Endothelial cell of umbilical vein (primary cell): ENCODE measurements at regions not wholly inside any gene's neighbourhood (a gene's known extent, or its start where the extent isn't known, plus 50 kb on each side); places are given as distances from the start of the nearest gene placed in this dataset.

Experiments
- BruUV-seq: library from RNA; stranded (reverse); fragments of 400-500 nt; replicated peaks from 2 replicates; lab custom pipeline; 2021; lab: Mats Ljungman, UMichigan
- CTCF ChIA-PET: fragments of 300-600, 350-600 bp; sonication (Branson Sonifier 250); formaldehyde crosslinking; loops from one replicate; lab custom pipeline; 2021; ENCODE audit warnings: antibody characterized with exemption, inconsistent platforms; lab: Charles Lee
- POLR2A ChIA-PET: fragments of 300-600, 350-600 bp; sonication (Branson Sonifier 250); formaldehyde crosslinking; loops from one replicate; lab custom pipeline; 2021; ENCODE audit warnings: antibody characterized with exemption, inconsistent platforms; lab: Charles Lee
- DNase-seq: peaks from one replicate; pipeline ENCODE4 v3.0.0-alpha.2; 2011; ENCODE audit warnings: low read depth, low spot score
- FAIRE-seq: peaks from 2 replicates; lab custom pipeline; 2011; peaks lifted over from hg19 to GRCh38; lab: Jason Lieb, UNC
- H2AFZ ChIP-seq: 2 replicates; pipeline ENCODE4 v1.6.0; 2012; ENCODE audit warnings: low read depth, low read length, control low read depth, inconsistent platforms
- H3K27ac ChIP-seq: 2 replicates; pipeline ENCODE4 v1.5.1; 2011; ENCODE audit warnings: low read depth, mild to moderate bottlenecking, control low read depth, low read length, moderate library complexity; ENCODE audit not compliant: insufficient read depth
- H3K27me3 ChIP-seq, 2 experiments: 2 replicates each; pipeline versions ENCODE4 v1.6.0 to v1.6.1; 2011; ENCODE audit warnings: low read length in 2 of 2, mixed read lengths in 1 of 2; ENCODE audit not compliant: control insufficient read depth in 2 of 2, insufficient read depth in 2 of 2
- H3K36me3 ChIP-seq, 2 experiments: 2 replicates in 1 of 2; 3 replicates in 1 of 2; pipeline ENCODE4 v1.5.1; 2011; ENCODE audit warnings: low read length in 2 of 2, mild to moderate bottlenecking in 1 of 2, moderate library complexity in 1 of 2; ENCODE audit not compliant: control insufficient read depth in 2 of 2, insufficient read depth in 2 of 2; ENCODE audit errors: extremely low read depth in 1 of 2
- H3K4me1 ChIP-seq: 3 replicates; pipeline ENCODE4 v1.5.1; 2011; ENCODE audit warnings: mild to moderate bottlenecking, low read length; ENCODE audit not compliant: control insufficient read depth, insufficient read depth; ENCODE audit errors: extremely low read depth
- H3K4me2 ChIP-seq: 2 replicates; pipeline ENCODE4 v1.6.1; 2011; ENCODE audit warnings: low read length, control low read depth, mixed read lengths; ENCODE audit not compliant: insufficient read depth
- H3K4me3 ChIP-seq, 3 experiments: fragments of 200-600 bp in 1 of 3; sonication (generic), shearing (Covaris generic) in 1 of 3; replicated peaks in 1 of 3; 2 replicates each; pipeline ENCODE4 v1.5.1; 2011 to 2016; ENCODE audit warnings: control low read depth in 3 of 3, low read length in 3 of 3, mild to moderate bottlenecking in 2 of 3, inconsistent platforms in 1 of 3, low read depth in 1 of 3, moderate library complexity in 1 of 3; ENCODE audit not compliant: insufficient read depth in 1 of 3
- H3K79me2 ChIP-seq: 2 replicates; pipeline ENCODE4 v1.6.0; 2012; ENCODE audit warnings: low read length, inconsistent platforms; ENCODE audit not compliant: control insufficient read depth, insufficient read depth
- H3K9ac ChIP-seq: replicated peaks from 2 replicates; pipeline ENCODE3; 2011; ENCODE audit warnings: low read length, control low read depth; ENCODE audit not compliant: insufficient read depth; ENCODE audit errors: extremely low read depth
- H3K9me1 ChIP-seq: replicated peaks from 3 replicates; pipeline ENCODE4 v1.6.0; 2011; ENCODE audit warnings: mild to moderate bottlenecking, low read length; ENCODE audit not compliant: control insufficient read depth, insufficient read depth; ENCODE audit errors: extremely low read depth
- H3K9me3 ChIP-seq: replicated peaks from 2 replicates; pipeline ENCODE4 v1.5.1; 2012; ENCODE audit warnings: low read length, inconsistent platforms; ENCODE audit not compliant: control insufficient read depth, insufficient read depth
- H4K20me1 ChIP-seq: replicated peaks from 2 replicates; pipeline ENCODE3; 2011; ENCODE audit warnings: mild to moderate bottlenecking, low read length; ENCODE audit not compliant: control insufficient read depth, insufficient read depth; ENCODE audit errors: extremely low read depth
- EZH2 ChIP-seq: IDR thresholded peaks from 2 replicates; pipeline ENCODE4 v1.6.1; 2012; ENCODE audit warnings: borderline replicate concordance, low read depth, mild to moderate bottlenecking, moderate library complexity, low read length, inconsistent platforms; ENCODE audit not compliant: severe bottlenecking
- FOS ChIP-seq: IDR thresholded peaks from 2 replicates; pipeline ENCODE4 v1.6.1; 2011; ENCODE audit warnings: mild to moderate bottlenecking, low read length, moderate library complexity, borderline replicate concordance; ENCODE audit not compliant: insufficient read depth
- GATA2 ChIP-seq: IDR thresholded peaks from 2 replicates; pipeline ENCODE4 v1.7.0; 2011; ENCODE audit warnings: low read depth, mild to moderate bottlenecking, moderate library complexity, mixed read lengths, low read length; ENCODE audit not compliant: insufficient read length, insufficient read depth
- JUN ChIP-seq: IDR thresholded peaks from 2 replicates; pipeline ENCODE4 v1.6.1; 2011; ENCODE audit warnings: borderline replicate concordance, low read depth; ENCODE audit not compliant: insufficient read length, insufficient read depth
- MAX ChIP-seq: IDR thresholded peaks from 2 replicates; pipeline ENCODE4 v1.6.1; 2011; ENCODE audit not compliant: insufficient read depth, insufficient read length
- MYC ChIP-seq: IDR thresholded peaks from one replicate; pipeline ENCODE4 v1.6.1; 2011; ENCODE audit warnings: mild to moderate bottlenecking, low read depth, low read length
- POLR2A ChIP-seq: IDR thresholded peaks from 2 replicates; pipeline ENCODE4 v1.6.1; 2012; ENCODE audit warnings: low read depth, mild to moderate bottlenecking, control low read depth, low read length
- POLR2AphosphoS5 ChIP-seq: IDR thresholded peaks from 2 replicates; pipeline ENCODE4 v1.6.1; 2012; ENCODE audit warnings: low read depth, mild to moderate bottlenecking, control low read depth, low read length, moderate library complexity; ENCODE audit not compliant: insufficient read depth
- dilution Hi-C: fragments of 300-500 bp; cut with MboI; formaldehyde crosslinking; loops from one replicate; pipeline ENCODE4 v1.15.0; 2019; ENCODE audit warnings: low sequenced_read_pairs; ENCODE audit not compliant: extremely low pct_ligation_motif_present
- intact Hi-C: fragments of 100-400 bp; cut with micrococcal nuclease; formaldehyde crosslinking; loops from one replicate; pipeline ENCODE4 v1.10.0; 2022
- TF ChIP-seq, protein P1 (sequence below), 2 donors: IDR thresholded peaks; 1 replicate in 1 of 2; 2 replicates in 1 of 2; pipeline ENCODE4 v1.5.1; 2011; ENCODE audit warnings: low read length in 2 of 2, mild to moderate bottlenecking in 2 of 2, moderate library complexity in 2 of 2, control low read depth in 1 of 2, inconsistent platforms in 1 of 2, low read depth in 1 of 2; ENCODE audit not compliant: insufficient read depth in 1 of 2; ENCODE audit errors: extremely low read depth in 1 of 2

GRCh38 chr5:13186177-13186576 is 758.3 kb downstream of the DNAH5 start:
- no TSS peak for BruUV-seq

More at GRCh38 chr5:13186177-13186576, 758.3 kb downstream of the DNAH5 start:
- CTCF ChIA-PET, result no interaction called here
- dilution Hi-C loops (no loop called here), intact Hi-C loops (no loop called here)
- Histone ChIP-seq H3K4me1 (no peaks in the 10 kb centered on the region), H3K9me3 (no peaks in the 10 kb centered on the region), H3K79me2 (no peaks in the 10 kb centered on the region), H3K27ac (no peak overlapping the region), H3K4me3 (no peak overlapping the region), H3K36me3 (no peaks in the 10 kb centered on the region), H3K9me1 (no peaks in the 10 kb centered on the region), H4K20me1 (no peaks in the 10 kb centered on the region), H3K4me2 (no peak overlapping the region), H2AFZ (no peak overlapping the region), H3K9ac (no peak overlapping the region), H3K27me3 (no peaks in the 10 kb centered on the region)
- DNase-seq (no peak), FAIRE-seq (no peak)
- TF ChIP-seq POLR2A, result no peak
- TF ChIP-seq, protein P1, sequence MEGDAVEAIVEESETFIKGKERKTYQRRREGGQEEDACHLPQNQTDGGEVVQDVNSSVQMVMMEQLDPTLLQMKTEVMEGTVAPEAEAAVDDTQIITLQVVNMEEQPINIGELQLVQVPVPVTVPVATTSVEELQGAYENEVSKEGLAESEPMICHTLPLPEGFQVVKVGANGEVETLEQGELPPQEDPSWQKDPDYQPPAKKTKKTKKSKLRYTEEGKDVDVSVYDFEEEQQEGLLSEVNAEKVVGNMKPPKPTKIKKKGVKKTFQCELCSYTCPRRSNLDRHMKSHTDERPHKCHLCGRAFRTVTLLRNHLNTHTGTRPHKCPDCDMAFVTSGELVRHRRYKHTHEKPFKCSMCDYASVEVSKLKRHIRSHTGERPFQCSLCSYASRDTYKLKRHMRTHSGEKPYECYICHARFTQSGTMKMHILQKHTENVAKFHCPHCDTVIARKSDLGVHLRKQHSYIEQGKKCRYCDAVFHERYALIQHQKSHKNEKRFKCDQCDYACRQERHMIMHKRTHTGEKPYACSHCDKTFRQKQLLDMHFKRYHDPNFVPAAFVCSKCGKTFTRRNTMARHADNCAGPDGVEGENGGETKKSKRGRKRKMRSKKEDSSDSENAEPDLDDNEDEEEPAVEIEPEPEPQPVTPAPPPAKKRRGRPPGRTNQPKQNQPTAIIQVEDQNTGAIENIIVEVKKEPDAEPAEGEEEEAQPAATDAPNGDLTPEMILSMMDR (IDR thresholded peaks at IDR 0.05; ENCODE audit: extremely low read depth in 1 of 2, insufficient read depth in 1 of 2, low read depth in 1 of 2, low read length in 2 of 2), result no peak
- TF ChIP-seq MYC, result no peak
- TF ChIP-seq JUN, result no peak
- no peak for TF ChIP-seq MAX
- no peak for TF ChIP-seq FOS
- TF ChIP-seq POLR2AphosphoS5, result no peak
- TF ChIP-seq GATA2, result no peak
- no peak for TF ChIP-seq EZH2
- POLR2A ChIA-PET, result no interaction called here
